Prostate gland (tissue), 2 donors: ENCODE measurements at regions not wholly inside any gene's neighbourhood (a gene's known extent, or its start where the extent isn't known, plus 50 kb on each side); places are given as distances from the start of the nearest gene placed in this dataset.

Experiments used
- POLR2AphosphoS5 ChIP-seq: sonication (generic); formaldehyde crosslinking; IDR thresholded peaks from one replicate; pipeline ENCODE4 v1.6.1; 2017; ENCODE audit warnings: antibody characterized with exemption
- TF ChIP-seq, protein P1 (sequence below), 4 experiments: fragments of 200-600 bp in 2 of 4; fragments of 450-650 bp in 2 of 4; sonication (generic) in 2 of 4; IDR thresholded peaks; 1 replicate in 3 of 4; 2 replicates in 1 of 4; pipeline ENCODE4 v1.5.1; 2016 to 2019; ENCODE audit warnings: antibody characterized with exemption in 4 of 4, mild to moderate bottlenecking in 2 of 4, moderate library complexity in 2 of 4

DNA sequence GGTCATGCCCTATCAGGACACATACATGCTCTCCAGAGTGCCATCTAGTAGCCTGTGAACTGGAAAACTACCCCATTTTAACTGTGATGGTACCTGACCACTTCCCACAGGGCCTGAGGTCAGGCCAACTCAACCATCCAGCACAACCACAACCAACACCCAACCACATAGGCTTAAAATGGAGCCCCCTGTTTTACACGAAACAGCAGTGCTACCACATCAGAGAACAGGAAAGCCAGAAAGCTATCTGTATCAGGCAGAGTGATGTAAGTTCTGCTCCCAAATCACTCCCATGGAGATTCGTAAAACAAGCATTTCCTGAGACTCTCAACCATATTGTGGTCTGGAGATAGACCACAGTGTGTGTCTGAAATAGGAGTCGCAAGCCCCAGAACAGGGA lies 1017.3 kb upstream of the EPHA6 start:
- TF ChIP-seq, protein P1, sequence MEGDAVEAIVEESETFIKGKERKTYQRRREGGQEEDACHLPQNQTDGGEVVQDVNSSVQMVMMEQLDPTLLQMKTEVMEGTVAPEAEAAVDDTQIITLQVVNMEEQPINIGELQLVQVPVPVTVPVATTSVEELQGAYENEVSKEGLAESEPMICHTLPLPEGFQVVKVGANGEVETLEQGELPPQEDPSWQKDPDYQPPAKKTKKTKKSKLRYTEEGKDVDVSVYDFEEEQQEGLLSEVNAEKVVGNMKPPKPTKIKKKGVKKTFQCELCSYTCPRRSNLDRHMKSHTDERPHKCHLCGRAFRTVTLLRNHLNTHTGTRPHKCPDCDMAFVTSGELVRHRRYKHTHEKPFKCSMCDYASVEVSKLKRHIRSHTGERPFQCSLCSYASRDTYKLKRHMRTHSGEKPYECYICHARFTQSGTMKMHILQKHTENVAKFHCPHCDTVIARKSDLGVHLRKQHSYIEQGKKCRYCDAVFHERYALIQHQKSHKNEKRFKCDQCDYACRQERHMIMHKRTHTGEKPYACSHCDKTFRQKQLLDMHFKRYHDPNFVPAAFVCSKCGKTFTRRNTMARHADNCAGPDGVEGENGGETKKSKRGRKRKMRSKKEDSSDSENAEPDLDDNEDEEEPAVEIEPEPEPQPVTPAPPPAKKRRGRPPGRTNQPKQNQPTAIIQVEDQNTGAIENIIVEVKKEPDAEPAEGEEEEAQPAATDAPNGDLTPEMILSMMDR (IDR thresholded peaks at IDR 0.05): no peak
- no peak for TF ChIP-seq POLR2AphosphoS5
